Retinal pigment epithelial cell (primary cell): ENCODE measurements at regions not wholly inside any gene's neighbourhood (a gene's known extent, or its start where the extent isn't known, plus 50 kb on each side); places are given as distances from the start of the nearest gene placed in this dataset.

Experiments
- DNase-seq: peaks from one replicate; pipeline ENCODE4 v3.0.0-alpha.2; 2010; ENCODE audit warnings: low read depth
- H3K4me3 ChIP-seq: 2 replicates; pipeline ENCODE4 v1.5.1; 2011; ENCODE audit warnings: mild to moderate bottlenecking, low read length, control low read depth, moderate library complexity
- CTCF ChIP-seq: conservative IDR thresholded peaks from 2 replicates; pipeline ENCODE4 v1.5.1; 2011; ENCODE audit warnings: low read depth, low read length, control low read depth, inconsistent platforms

- TF ChIP-seq CTCF: no peak
- no peak for DNase-seq
- no peak overlapping the region for H3K4me3 ChIP-seq
These were observed 141.7 kb upstream of the SEMA3D start for GRCh38 chr7:85328456-85328998.

- no peak for DNase-seq
- no peak overlapping the region for H3K4me3 ChIP-seq
- no peak for TF ChIP-seq CTCF
These were observed 137.4 kb upstream of the SEMA3D start for GRCh38 chr7:85324145-85324799.

GRCh38 chr7:85322252-85322651 is 135.4 kb upstream of the SEMA3D start:
- H3K4me3 ChIP-seq: no peak overlapping the region
- TF ChIP-seq CTCF: no peak
- no peak for DNase-seq

GRCh38 chr7:85320699-85321476 is 134.0 kb upstream of the SEMA3D start:
- no peak for DNase-seq
- TF ChIP-seq CTCF: no peak

GRCh38 chr7:85316489-85316888 is 129.6 kb upstream of the SEMA3D start:
- DNase-seq: no peak
- no peak overlapping the region for H3K4me3 ChIP-seq
- TF ChIP-seq CTCF: no peak

More at GRCh38 chr7:85320699-85321476, 134.0 kb upstream of the SEMA3D start:
- H3K4me3 ChIP-seq: no peak overlapping the region

GRCh38 chr7:85310301-85310700 is 123.4 kb upstream of the SEMA3D start:
- H3K4me3 ChIP-seq: no peak overlapping the region
- TF ChIP-seq CTCF: no peak
- DNase-seq: no peak
